ENCODE measurements at regions not wholly inside any gene's neighbourhood (a gene's known extent, or its start where the extent isn't known, plus 50 kb on each side); places are given as distances from the start of the nearest gene placed in this dataset.

- TF ChIP-seq, protein P1, sequence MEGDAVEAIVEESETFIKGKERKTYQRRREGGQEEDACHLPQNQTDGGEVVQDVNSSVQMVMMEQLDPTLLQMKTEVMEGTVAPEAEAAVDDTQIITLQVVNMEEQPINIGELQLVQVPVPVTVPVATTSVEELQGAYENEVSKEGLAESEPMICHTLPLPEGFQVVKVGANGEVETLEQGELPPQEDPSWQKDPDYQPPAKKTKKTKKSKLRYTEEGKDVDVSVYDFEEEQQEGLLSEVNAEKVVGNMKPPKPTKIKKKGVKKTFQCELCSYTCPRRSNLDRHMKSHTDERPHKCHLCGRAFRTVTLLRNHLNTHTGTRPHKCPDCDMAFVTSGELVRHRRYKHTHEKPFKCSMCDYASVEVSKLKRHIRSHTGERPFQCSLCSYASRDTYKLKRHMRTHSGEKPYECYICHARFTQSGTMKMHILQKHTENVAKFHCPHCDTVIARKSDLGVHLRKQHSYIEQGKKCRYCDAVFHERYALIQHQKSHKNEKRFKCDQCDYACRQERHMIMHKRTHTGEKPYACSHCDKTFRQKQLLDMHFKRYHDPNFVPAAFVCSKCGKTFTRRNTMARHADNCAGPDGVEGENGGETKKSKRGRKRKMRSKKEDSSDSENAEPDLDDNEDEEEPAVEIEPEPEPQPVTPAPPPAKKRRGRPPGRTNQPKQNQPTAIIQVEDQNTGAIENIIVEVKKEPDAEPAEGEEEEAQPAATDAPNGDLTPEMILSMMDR (IDR thresholded peaks at IDR 0.05; ENCODE audit: insufficient read depth, low read depth, low read length) = no peak
- TF ChIP-seq EZH2 (IDR thresholded peaks at IDR 0.05; ENCODE audit: insufficient read depth, low read length) = no peak
Observed at GRCh38 chr11:35083431-35084238, 55.3 kb upstream of the CD44 start.

All from astrocyte (in vitro differentiated cells and primary cell).